OCI-LY7 (cell line): ENCODE measurements at regions not wholly inside any gene's neighbourhood (a gene's known extent, or its start where the extent isn't known, plus 50 kb on each side); places are given as distances from the start of the nearest gene placed in this dataset.

Experiments used
- BruUV-seq: library from RNA; stranded (reverse); fragments of 400-500 nt; replicated peaks from 2 replicates; lab custom pipeline; 2021; lab: Mats Ljungman, UMichigan
- CTCF ChIA-PET: fragments of 300-600 bp; sonication (Branson Sonifier 250); formaldehyde crosslinking; loops from one replicate; lab custom pipeline; 2022; ENCODE audit warnings: antibody characterized with exemption; ENCODE audit not compliant: unreplicated experiment; lab: Charles Lee
- POLR2A ChIA-PET: fragments of 300-600 bp; sonication (Branson Sonifier 250); formaldehyde crosslinking; loops from one replicate; lab custom pipeline; 2022; ENCODE audit warnings: antibody characterized with exemption; lab: Charles Lee
- DNase-seq: peaks from one replicate; pipeline ENCODE4 v3.0.0-alpha.2; 2015; ENCODE audit warnings: low spot score
- H2AFZ ChIP-seq: fragments of 200-600 bp; sonication (generic), shearing (Covaris generic); 2 replicates; pipeline ENCODE4 v1.6.1; 2014; ENCODE audit warnings: mild to moderate bottlenecking, antibody characterized with exemption, low read length, moderate library complexity
- H3K27ac ChIP-seq: fragments of 200-600 bp; sonication (generic); 2 replicates; pipeline ENCODE4 v1.5.1; 2014; ENCODE audit warnings: mixed run types, low read depth, mild to moderate bottlenecking, moderate library complexity, low read length, inconsistent platforms; ENCODE audit not compliant: poor library complexity, severe bottlenecking
- H3K36me3 ChIP-seq: fragments of 200-600 bp; sonication (generic); 2 replicates; pipeline ENCODE4 v1.6.1; 2014; ENCODE audit warnings: mild to moderate bottlenecking, antibody characterized with exemption, low read length, moderate library complexity, mixed read lengths; ENCODE audit not compliant: insufficient read depth
- H3K4me1 ChIP-seq: fragments of 200-600 bp; sonication (generic); 2 replicates; pipeline ENCODE4 v1.5.1; 2014; ENCODE audit warnings: mild to moderate bottlenecking, low read length; ENCODE audit not compliant: insufficient read depth, poor library complexity, severe bottlenecking
- H3K4me2 ChIP-seq: fragments of 200-600 bp; sonication (generic); 2 replicates; pipeline ENCODE4 v1.6.1; 2014; ENCODE audit warnings: mild to moderate bottlenecking, low read length
- H3K4me3 ChIP-seq: fragments of 200-600 bp; sonication (generic); 2 replicates; pipeline ENCODE4 v1.5.1; 2014; ENCODE audit warnings: mild to moderate bottlenecking, low read depth, low read length; ENCODE audit not compliant: poor library complexity, severe bottlenecking
- H3K79me2 ChIP-seq: fragments of 200-600 bp; sonication (generic); 2 replicates; pipeline ENCODE4 v1.6.1; 2016; ENCODE audit warnings: low read depth, mild to moderate bottlenecking, low read length, moderate library complexity, mixed read lengths; ENCODE audit not compliant: insufficient read depth
- H3K9me2 ChIP-seq: fragments of 200-600 bp; sonication (generic); 2 replicates; pipeline ENCODE4 v1.6.1; 2016; ENCODE audit warnings: mild to moderate bottlenecking, low read length, mixed read lengths; ENCODE audit not compliant: insufficient read depth
- H3K9me3 ChIP-seq: fragments of 200-600 bp; sonication (generic); 2 replicates; pipeline ENCODE4 v1.6.1; 2014; ENCODE audit warnings: mild to moderate bottlenecking, mixed run types, low read length, mixed read lengths
- H4K20me1 ChIP-seq: fragments of 200-600 bp; sonication (generic); 2 replicates; pipeline ENCODE4 v1.6.1; 2014; ENCODE audit warnings: mild to moderate bottlenecking, antibody characterized with exemption, low read length, moderate library complexity, mixed read lengths; ENCODE audit not compliant: insufficient read depth
- CTCF ChIP-seq: fragments of 200-600 bp; sonication (generic); conservative IDR thresholded peaks from 2 replicates; pipeline ENCODE4 v1.5.1; 2014; ENCODE audit warnings: mild to moderate bottlenecking, antibody characterized with exemption, low read length, moderate library complexity, mixed read lengths
- EZH2phosphoT487 ChIP-seq: fragments of 200-600 bp; sonication (generic); IDR thresholded peaks from 2 replicates; pipeline ENCODE4 v1.6.1; 2018; ENCODE audit warnings: low read depth, borderline replicate concordance, mild to moderate bottlenecking, mixed run types, antibody characterized with exemption, low read length, moderate library complexity, mixed read lengths
- intact Hi-C: fragments of 100-400 bp; cut with micrococcal nuclease; formaldehyde crosslinking; loops from one replicate; pipeline ENCODE4 v1.10.0; 2022; ENCODE audit not compliant: unreplicated experiment

GRCh38 chr1:178613271-178613945 lies 100.5 kb downstream of the TEX35 start:
- DNase-seq, result no peak
- H2AFZ ChIP-seq, result peak overlapping the region; percentile 1; the same call in 1 of the 2 replicates
- intact Hi-C loops, result no loop called here
- H3K9me3 ChIP-seq, result no peaks in the 10 kb centered on the region
- no peak overlapping the region for H3K27ac ChIP-seq
- no TSS peak for BruUV-seq
- H3K9me2 ChIP-seq, result no peaks in the 10 kb centered on the region
- H3K79me2 ChIP-seq, result no peaks in the 10 kb centered on the region
- H4K20me1 ChIP-seq, result no peaks in the 10 kb centered on the region
- H3K4me3 ChIP-seq, result no peak overlapping the region
- peaks cover 28% of the 10 kb centered on the region for H3K4me1 ChIP-seq
- no peaks in the 10 kb centered on the region for H3K36me3 ChIP-seq
- POLR2A ChIA-PET, result interaction anchor here (0.7 to 6.0 kb wide), 4 partner anchors 9 to 34 kb away, joined by 3 to 53 read pairs (median 4); no protein-coding TSS in a partner anchor
- CTCF ChIA-PET, result no interaction called here
- TF ChIP-seq EZH2phosphoT487, result no peak
- H3K4me2 ChIP-seq, result no peak overlapping the region

GRCh38 chr1:178614286-178614685 lies 101.4 kb downstream of the TEX35 start:
- no peaks in the 10 kb centered on the region for H3K79me2 ChIP-seq
- intact Hi-C loops, result no loop called here
- no peaks in the 10 kb centered on the region for H3K9me2 ChIP-seq
- TF ChIP-seq EZH2phosphoT487 (no peak), CTCF (peak; percentile 48; the same call in 1 of the 2 replicates)
- peak overlapping the region; percentile 52; the same call in 1 of the 2 replicates for H2AFZ ChIP-seq
- H3K9me3 ChIP-seq, result no peaks in the 10 kb centered on the region
- no peaks in the 10 kb centered on the region for H3K36me3 ChIP-seq
- H3K4me1 ChIP-seq, result peaks cover 20% of the 10 kb centered on the region
- no TSS peak for BruUV-seq
- H3K4me2 ChIP-seq, result no peak overlapping the region
- H3K4me3 ChIP-seq, result no peak overlapping the region
- no peaks in the 10 kb centered on the region for H4K20me1 ChIP-seq
- no peak overlapping the region for H3K27ac ChIP-seq
- ChIA-PET POLR2A (interaction anchor here (0.7 to 6.0 kb wide), 3 partner anchors 22 to 44 kb away, joined by 3 to 53 read pairs (median 3); no protein-coding TSS in a partner anchor), CTCF (no interaction called here)
- peak; percentile 31 for DNase-seq

- Histone ChIP-seq H3K9me3 (peaks cover 19% of the 10 kb centered on the region), H3K4me2 (no peak overlapping the region), H3K4me3 (no peak overlapping the region), H4K20me1 (no peaks in the 10 kb centered on the region), H3K9me2 (no peaks in the 10 kb centered on the region), H3K4me1 (peaks cover 5% of the 10 kb centered on the region), H3K27ac (no peak overlapping the region), H3K36me3 (no peaks in the 10 kb centered on the region; the same call in 1 of the 2 replicates), H2AFZ (no peak overlapping the region), H3K79me2 (no peaks in the 10 kb centered on the region)
- TF ChIP-seq CTCF (no peak), EZH2phosphoT487 (no peak)
- no peak for DNase-seq
- intact Hi-C loops, result no loop called here
- POLR2A ChIA-PET, result interaction anchor here (0.6 to 2.1 kb wide), 6 partner anchors 8 to 79 kb away, joined by 3 to 9 read pairs (median 6); no protein-coding TSS in a partner anchor
- BruUV-seq, result no TSS peak
- CTCF ChIA-PET, result no interaction called here
Measured at GRCh38 chr1:178619042-178619927, 105.8 kb upstream of the RALGPS2 start.
